ENCODE measurements at regions not wholly inside any gene's neighbourhood (a gene's known extent, or its start where the extent isn't known, plus 50 kb on each side); places are given as distances from the start of the nearest gene placed in this dataset.
"Not testable (repeated sequence)": the region's sequence is repeated elsewhere in the genome, so short reads cannot be mapped to it uniquely, and the experiment has no call there.

DNA sequence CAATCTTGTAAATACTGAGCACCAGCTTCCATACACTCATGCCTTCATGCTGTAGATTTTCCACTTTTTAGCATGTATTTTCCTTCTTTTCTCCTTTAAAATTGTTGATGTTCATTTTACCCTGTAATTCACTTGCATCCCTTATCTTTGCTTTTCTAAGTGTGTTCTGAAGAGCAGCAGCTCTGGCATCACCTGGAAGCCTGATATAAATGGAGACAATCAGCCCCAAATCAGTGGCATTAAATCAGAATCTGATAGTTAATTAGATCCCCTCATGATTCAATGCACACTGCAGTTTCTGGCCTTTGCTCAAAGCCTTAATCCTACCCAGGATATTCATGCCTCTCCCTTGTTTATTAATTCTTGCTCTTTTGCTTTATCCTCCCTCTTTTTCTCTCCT lies 942.4 kb downstream of the XPNPEP1 start:
- no peak for DNase-seq (ENCODE audit: low spot score)

DNA sequence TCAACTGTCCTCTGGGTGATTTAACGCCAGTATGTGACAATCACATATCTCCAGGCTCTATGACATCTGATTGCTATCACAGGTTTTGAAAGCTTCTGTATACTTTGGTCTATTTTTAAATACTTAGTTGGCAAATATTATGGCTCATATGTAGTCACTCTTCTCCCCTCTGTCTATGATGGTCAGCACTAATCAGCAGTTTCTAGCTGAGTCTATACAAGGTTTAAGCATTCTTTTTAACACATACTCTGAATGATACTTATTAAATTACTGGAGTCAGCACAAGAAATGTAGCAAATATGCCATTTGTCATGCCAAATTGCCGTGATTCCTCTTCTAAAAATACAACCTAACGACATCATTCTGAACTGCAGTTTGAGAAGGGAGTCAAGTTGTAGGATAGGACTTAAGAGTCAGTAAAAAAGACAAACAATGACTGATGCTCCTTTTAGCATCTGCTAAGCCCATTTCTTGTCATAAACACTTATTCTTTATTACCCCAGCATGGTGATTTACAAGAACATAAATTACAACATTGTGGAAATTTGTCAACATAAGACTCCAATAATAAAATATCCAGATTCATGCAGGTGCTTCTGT lies 947.8 kb downstream of the XPNPEP1 start:
- DNase-seq (ENCODE audit: low spot score): no peak

DNA sequence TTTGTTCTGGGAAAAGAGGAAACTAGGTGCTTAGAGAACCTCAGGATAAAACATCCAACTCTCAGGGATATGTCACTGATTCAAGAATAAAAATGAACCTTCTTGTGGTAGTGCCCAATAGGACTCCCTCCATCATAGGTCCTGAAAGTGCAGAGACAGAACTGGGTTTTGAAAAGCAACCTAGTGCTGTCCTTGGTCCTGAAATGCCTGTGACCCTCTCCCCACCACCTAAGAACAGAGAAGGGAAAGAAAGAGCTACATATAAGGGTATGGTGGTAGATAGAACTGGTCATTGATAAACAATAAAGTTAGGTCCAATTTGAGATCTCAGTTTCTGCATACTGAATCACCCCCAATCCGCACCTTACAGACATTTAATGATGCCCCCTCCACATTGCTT lies 953.3 kb downstream of the XPNPEP1 start:
- DNase-seq (ENCODE audit: low spot score): no peak

DNA sequence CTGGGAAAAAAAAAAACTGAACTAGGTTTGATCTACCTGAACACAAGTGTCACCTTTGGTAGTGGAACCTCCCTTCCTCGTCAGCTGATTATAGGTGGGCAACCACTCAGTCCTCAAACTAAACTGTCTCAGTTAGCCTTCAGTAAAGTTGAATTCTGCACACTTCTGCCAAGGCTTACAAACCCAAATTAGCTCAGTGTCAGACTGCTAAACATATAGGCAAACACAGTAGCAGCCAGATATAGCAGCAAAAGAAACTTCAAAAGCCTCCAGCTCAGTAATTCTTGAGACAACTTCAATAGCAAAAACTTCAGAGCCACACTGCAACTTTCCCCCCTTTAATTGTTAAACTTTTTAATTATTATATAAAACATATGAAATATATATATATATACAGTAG lies 956.9 kb downstream of the XPNPEP1 start:
- no peak for DNase-seq (ENCODE audit: low spot score)

DNA sequence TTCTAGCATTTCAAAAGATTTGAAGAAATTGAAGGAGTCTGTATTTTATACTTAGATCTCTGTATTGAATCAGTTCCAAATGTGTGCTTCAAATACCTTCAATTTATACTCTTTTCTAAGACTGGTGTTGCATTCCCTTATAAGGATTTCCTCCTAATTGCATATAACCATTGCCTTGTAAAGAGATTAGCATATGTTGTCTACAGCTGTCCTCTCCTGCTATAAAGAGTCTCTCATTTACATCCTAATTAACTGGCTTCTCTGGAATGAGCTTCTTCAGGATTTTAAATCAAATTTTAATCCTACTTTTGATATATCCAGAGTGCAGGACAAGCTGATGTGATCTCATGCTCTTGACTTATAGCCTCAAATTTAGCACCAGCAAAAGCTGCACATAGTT lies 957.3 kb downstream of the XPNPEP1 start:
- no peak for DNase-seq (ENCODE audit: low spot score)

DNA sequence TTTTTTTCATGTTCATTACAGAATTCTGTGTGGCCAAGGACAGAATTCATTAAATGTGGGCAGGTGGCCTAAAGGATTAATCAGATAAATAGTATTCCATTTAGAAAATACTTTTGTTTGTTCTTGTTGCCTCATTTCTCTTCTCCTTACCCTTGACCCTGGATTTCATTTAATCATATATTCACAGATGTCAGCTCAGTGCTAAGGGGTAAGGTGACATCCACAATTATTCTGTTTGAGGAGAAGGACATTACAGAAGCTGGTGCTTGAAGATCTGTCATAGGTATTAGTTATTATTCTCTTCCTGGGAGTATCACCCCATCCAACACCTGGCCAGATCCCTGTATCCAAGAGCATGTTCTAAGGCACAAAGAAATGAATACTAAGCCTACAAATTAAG lies 961.1 kb downstream of the XPNPEP1 start:
- no peak for DNase-seq (ENCODE audit: low spot score)

DNA sequence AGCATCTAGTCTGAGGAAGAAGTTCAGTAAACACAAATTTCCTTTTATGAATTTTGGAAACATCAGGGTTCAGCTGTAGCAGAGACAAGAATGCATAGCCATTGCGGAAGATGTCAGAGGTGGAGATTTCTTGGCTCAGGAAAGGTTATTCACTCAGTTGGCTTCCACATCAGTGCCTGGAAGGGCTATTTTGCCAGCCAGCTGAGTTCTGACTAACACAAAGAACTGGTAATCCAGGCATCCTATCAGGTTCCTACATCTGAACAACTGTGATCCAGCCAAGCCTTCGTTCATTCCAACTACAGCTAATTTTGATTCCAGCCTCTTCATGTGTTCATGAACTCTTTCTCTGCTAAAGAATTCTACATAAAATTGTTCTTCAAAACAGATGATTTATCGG lies 965.6 kb downstream of the XPNPEP1 start:
- DNase-seq (ENCODE audit: low spot score): no peak

DNA sequence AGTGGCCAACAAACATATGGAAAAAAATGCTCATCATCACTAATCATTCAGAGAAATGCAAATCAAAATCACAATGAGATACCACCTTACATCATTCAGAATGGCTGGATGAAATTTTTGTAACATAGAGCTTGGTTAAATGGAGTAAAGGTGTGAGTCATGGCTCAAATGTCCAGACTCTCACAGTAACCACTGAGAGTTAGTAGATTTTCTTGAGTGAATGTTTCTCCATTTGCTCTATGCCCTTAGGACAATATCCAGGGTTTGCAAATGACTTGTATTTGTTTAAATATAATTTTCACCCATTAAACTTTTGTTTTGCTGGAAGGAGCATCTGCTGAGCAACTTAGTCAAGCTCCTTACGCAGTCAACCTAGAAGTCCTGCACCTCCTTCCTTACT lies 967.2 kb downstream of the XPNPEP1 start:
- DNase-seq (ENCODE audit: low spot score): no peak

DNA sequence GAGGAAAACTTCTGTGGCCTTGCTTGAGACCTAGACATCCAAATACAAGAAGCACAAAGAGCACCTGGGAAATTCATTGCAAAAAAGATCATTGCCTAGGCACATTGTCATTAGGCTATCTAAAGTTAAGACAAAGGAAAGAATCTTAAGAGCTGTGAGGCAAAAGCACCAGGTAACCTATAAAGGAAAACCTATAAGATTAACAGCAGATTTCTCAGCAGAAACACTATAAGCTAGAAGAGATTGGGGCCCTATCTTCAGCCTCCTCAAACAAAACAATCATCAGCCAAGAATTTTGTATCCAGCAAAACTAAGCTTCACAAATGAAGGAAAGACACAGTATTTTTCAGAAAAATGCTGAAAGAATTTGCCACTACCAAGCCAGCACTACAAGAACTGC lies 1003.3 kb downstream of the XPNPEP1 start:
- DNase-seq (ENCODE audit: low spot score): not testable (repeated sequence)

DNA sequence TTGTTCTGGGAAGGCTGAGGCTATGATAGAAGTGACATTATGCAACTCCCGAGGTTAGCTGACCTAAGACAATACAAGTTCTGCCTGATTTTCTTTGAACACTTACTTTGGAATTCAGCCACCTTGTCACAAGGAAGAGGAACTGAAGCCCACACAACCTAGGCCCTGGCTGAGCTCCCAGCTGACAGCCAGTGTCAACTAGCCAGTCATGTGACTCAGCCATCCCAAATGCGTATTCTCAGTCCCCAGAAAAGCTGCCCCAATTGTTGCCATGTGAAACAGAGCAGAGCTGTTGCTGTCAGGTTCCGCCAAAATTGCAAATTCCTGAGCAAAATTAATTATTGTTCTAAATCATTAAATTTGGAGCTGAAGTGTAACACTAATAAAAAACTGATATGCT lies 1010.0 kb downstream of the XPNPEP1 start:
- DNase-seq (ENCODE audit: low spot score): no peak

DNA sequence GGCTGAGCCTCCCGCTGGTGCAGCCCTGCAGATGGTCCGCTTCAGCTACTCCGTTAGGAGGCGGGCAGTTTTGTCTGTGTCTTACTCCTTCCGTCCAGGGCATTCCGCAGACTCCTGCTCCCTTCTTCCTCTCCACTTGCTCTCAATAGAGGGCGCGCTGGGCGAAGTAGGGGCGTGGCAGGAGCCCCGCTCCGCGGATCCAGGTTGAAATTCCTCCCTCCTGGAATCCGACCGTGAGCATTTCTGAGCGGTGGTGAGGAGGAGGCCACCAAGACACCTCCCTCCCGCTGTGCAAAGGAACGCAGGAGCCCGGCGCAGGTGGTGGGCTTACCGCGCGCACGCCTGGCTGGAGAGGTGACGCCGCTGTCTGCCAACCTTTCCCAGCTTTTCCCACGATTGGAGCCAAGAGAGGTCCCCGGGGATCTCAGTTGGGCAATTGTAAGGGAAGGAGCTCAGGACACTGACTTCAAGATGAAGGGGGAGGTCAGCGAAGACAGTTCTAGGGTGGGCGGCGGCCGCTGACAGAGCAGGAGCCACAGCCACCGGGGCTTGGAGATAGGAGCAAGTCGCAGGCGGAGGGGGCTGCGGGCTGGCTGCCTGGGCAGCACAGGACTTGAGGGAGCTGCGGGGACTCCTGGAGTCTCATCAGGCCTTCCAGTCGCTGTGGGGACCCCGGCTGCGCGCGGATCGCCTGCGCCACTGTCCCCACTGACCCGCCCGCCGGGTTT lies 1011.3 kb downstream of the XPNPEP1 start:
- DNase-seq (ENCODE audit: low spot score): no peak

DNA sequence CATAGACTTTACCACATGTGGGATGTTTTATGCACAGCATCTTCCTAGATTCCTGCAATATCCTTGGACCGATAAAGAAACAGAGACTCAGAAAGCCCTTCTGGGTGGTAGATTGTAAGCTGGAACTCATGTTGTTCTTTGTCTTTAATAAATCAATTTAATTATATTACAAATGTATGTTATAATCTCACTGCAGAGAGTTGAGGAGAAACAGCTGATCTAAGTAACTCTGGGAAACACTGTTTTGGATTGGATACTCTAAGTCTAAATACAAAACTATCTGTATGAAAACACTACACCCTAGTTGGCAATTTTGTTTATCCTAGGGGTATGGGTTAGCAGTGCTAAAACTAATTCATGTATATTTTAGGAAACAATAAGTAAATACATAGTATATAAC lies 1015.2 kb downstream of the XPNPEP1 start:
- no peak for DNase-seq (ENCODE audit: low spot score)

DNA sequence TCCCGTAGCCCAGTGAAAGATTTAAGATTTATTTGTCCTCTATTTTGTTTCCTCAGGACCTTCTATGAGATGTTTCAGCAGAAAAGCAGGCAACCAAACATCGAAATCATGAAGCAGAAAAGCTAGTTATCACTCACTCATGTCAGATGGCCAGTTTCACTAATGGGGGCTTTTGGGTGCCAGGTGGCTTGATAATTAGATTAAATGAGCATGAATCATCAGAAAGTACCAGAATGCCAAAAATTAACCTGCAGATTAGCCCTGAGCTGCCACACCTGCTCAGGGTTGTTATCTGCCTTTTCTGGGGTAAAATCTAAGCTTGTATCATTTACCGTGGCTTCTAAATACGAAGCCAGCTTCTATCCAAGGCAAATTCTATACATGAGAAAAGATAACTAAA lies 1017.5 kb downstream of the XPNPEP1 start:
- no peak for DNase-seq (ENCODE audit: low spot score)

DNA sequence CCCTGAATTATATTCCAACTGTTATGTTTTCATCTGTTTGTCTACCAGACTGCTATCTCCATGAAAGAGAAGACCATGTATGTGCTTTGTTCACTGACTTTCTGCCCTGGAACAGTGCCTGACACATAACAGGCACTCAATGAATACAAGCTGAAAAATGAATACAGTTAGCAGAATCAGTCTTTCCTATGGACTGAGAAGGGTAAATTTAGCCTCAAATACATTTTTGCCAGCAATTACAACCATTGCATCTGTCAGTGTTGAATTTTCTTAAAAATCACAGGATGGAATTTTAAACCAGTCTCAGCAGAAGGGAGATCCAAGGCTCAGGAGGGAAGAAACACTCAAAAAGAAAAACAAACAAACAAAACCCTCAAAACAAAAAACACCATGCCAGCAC lies 1018.1 kb downstream of the XPNPEP1 start:
- no peak for DNase-seq (ENCODE audit: low spot score)

DNA sequence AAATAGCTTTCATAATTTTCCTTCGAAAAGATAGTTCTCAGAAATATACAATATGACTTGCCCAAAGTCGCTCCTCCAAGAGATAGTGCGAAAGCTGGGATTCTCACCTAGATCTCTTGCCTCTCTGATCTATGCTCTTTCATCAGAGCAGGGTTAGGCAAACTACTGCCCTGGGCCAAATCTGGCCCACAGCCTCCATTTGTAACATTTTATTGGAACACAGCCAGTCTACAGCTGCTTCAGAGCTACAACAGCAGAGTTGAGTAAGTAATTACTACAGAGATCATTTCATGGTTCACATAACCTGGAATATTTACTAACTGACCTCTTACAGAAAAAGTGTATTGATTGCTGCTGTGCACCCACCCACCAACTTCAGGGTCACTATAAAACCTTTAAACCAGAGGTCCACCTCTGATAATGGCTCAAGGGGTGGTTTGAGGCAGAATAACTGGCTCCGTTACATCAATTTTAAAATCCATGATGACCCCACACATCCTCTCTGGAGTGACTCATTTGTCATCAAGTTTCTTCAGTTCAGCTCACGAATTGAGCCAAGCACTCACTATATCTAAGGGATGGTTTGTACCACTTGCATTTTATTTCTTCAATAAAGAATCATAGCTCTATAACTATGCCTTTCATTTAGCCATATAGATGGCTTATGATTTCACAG lies 1019.0 kb downstream of the XPNPEP1 start:
- DNase-seq (ENCODE audit: low spot score): no peak

DNA sequence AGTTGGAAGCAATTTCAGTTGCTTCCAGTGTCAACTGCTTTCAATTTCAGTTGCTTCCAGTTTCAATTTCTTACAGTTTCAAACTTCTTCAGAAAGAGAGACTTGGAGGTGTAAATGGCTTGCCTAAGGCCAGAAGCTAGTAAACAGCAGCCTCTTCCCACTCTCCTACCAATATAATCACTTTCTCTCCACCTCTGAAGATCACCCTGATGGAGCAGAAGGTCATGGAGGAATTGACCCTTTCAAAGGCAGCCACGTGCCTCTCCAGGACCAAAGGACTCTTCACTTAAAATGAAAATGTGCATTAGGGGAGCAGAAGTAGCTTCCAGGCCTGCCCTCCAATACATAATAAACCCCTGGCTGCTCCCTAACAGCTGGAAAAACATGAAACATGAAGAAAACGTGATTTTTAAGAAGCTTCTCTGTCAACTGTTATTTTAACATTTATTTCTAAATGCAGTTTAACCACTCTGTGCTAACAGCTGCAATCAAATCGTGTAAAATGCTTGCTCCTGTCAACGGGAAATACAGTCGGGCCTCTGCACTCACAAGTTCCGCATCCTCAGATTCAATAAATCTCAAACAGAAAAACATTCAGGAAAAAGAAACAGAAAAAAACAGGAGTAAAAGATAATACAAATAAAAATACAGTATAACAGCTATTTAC lies 1020.6 kb downstream of the XPNPEP1 start:
- no peak for DNase-seq (ENCODE audit: low spot score)

DNA sequence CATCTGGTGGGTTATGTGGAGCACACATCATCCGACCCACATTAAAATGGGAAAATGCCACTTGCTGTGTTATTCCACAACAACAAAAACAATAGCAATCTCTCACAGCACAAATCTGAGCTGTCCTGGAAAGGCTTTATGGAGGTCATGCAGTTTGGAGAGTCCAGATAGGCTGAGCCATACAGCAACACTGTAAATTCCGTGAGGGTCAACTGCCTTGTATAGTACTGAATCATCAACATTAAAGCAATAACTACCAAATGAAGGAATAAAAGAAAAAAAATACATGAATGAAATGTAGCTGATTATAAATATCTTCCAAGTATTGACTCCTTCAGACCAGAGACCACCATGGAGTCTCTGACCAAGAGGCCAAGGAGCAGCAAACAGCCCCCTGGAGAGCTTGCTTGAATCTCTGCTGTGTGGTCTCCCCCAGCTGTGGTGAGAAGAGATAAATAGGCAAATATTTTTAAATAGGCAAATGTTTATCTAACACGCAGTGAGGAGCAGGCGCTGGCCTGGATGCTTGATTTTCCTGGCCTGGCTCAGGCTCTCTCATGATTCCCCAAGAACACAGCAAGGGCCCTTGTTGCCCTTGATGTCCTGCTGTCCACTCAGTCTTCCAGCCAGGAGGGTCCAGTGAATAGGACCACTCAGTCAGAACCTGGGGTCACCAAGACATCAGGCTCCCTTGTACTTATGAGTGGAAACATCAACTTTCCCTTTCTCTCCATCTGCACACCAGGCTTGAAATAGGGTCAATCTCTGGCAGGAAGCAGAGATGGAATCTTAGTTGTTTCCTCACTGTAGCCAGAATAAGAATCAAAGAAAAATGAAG lies 1021.3 kb downstream of the XPNPEP1 start:
- DNase-seq (ENCODE audit: low spot score): no peak

DNA sequence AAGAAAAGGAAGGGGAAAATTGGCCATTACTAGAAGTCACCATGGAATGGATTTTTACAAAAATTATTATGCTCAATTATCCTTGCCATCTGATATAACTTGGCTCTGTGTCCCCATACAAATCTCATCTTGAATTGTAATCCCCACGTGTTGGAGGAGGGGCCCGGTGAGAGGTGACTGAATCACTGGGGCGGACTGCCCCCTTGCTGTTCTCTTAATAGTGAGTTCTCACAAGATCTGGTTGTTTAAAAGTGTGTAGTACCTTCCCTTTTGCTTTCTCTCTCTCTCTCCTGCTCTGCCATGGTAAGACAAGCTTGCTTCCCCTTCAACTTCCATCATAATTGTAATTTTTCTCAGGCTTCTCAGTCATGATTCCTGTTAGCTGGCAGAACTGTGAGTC lies 1023.6 kb downstream of the XPNPEP1 start:
- no peak for DNase-seq (ENCODE audit: low spot score)

DNA sequence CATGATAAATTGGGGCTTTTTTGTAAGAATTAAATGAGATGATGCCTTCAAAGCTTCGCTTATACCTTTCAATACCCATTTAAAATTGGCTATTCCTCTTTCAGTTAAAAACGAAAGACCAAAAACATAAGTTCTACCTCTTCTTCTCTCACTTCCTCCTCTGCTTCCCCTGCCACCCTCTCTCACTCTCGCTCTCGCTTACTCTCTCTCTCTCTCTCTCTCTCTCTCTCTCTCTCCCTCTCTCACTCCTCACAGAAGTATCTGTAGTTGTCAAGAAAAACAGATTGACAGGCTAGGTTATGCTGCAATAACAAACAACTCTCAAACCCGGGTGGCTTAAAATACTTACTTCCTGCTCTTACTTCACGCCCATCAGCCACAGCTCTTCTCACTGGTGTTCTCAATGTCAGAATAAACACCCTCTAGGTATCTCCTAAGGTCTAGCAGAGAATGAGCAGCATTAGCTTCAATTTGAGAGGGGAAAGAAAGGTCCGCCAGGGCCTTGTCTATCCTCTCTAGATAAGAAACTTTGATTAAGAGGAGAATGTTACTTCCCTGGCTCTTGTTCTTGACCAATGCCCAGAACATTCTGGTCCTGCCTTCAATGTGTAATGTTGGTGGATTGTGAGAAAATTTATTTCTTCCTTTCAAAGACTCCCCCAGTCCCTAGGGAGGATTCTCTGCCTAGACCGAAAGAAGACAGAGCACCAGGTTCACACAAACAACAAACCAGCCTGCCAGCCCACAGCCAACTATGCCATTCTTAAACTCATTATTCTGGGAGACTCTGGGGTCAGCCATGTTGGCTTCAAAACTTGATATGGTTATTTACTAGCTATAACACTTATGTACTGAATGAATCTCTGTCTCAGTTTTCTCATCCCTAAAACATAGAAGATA lies 1028.7 kb downstream of the XPNPEP1 start:
- DNase-seq (ENCODE audit: low spot score): no peak

DNA sequence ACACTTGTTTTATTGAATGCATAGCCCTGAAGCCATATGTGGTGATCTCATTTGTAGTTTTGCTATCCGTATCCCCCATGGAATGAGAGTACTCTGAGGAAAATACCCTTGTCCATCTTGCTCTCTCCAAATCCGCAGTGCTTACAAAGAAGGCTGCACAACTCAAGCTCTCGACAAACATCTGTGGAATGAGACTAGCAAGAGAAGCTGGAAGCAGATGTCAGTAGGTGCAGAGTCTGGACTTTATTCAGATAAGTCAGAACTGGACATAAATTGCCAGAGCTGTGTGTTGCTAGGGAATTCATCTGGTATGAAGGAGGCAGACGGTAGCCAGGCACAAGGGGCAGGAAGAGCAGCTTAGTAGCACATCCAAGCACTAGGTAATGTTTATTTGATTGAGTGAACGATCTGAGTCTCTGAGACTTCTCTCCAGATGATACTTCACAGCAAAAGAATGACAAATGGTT lies 1046.2 kb downstream of the XPNPEP1 start:
- DNase-seq (ENCODE audit: low spot score): no peak

All from mesenteric fat pad (tissue), 1 donor.